ENCODE measurements at regions not wholly inside any gene's neighbourhood (a gene's known extent, or its start where the extent isn't known, plus 50 kb on each side); places are given as distances from the start of the nearest gene placed in this dataset.

- TF ChIP-seq, protein P1, sequence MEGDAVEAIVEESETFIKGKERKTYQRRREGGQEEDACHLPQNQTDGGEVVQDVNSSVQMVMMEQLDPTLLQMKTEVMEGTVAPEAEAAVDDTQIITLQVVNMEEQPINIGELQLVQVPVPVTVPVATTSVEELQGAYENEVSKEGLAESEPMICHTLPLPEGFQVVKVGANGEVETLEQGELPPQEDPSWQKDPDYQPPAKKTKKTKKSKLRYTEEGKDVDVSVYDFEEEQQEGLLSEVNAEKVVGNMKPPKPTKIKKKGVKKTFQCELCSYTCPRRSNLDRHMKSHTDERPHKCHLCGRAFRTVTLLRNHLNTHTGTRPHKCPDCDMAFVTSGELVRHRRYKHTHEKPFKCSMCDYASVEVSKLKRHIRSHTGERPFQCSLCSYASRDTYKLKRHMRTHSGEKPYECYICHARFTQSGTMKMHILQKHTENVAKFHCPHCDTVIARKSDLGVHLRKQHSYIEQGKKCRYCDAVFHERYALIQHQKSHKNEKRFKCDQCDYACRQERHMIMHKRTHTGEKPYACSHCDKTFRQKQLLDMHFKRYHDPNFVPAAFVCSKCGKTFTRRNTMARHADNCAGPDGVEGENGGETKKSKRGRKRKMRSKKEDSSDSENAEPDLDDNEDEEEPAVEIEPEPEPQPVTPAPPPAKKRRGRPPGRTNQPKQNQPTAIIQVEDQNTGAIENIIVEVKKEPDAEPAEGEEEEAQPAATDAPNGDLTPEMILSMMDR (conservative IDR thresholded peaks at IDR 0.05; ENCODE audit: low read depth): no peak
- no peak overlapping the region for H3K27ac ChIP-seq
- ChIA-PET POLR2A (ENCODE audit: low non-redundant PET) (no interaction called here), CTCF (interaction anchor here (0.6 kb wide), 2 partner anchors 186 to 377 kb away, joined by 3 read pairs; no protein-coding TSS in a partner anchor)
- DNase-seq (ENCODE audit: low spot score): no peak
Observed at GRCh38 chr21:25422610-25423608, 184.4 kb downstream of the MRPL39 start.

DNA sequence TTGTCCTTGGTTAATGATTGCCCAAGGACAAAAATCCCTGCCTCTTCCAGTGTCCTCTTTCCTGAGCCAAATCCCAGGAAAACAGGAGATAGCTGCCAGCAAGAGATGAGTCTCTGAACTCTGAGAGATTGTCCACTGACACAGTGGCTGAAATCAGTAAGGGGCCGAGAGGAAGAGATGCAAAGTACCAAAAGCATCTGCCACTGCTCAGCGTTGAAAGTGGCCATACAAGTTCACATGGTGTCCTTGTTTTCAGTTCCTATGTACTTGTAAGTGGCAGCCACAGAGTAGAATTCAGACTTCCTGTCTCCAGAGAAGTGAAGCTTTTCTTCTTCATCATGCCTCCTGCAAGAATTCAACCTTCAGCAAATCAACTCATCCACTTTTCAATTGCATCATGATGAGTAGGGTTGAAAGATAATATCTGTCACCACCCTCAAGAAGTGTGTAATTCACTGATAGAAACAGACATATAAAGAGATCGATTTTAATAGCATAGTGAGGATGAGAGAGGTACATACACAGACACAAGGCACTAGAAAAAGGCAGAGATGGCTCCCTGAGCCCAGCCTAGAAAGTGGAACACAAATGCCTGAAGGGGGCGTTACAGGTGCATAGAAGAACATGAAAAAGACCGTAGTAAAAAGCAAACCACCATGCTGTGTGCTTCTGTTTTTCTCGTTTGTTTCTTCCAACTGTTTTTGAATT lies 185.8 kb downstream of the MRPL39 start:
- POLR2A ChIA-PET (ENCODE audit: low non-redundant PET): no interaction called here
- DNase-seq (ENCODE audit: low spot score): no peak
- TF ChIP-seq, protein P1 (conservative IDR thresholded peaks at IDR 0.05; ENCODE audit: low read depth): no peak
- CTCF ChIA-PET: no interaction called here
- no peak overlapping the region for H3K27ac ChIP-seq

DNA sequence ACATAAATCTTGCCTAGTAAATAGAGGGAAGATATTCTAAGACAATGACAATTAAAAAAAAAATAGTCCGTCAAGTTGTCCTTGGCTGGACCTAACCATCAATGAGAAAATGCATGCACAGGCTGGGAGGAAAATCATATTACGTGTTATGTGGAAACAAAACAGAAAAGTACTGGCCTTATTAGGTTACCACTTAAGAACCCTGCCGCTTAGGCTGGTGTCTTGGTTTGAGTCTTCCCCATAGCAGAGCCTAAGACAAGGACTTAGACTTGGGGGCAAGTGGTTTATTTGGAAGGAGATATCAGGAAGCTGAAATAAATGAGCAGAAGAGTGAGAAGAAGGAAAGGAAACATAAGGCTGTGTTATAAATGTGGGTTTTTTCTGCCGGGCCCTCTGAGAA lies 186.4 kb downstream of the MRPL39 start:
- TF ChIP-seq, protein P1 (conservative IDR thresholded peaks at IDR 0.05; ENCODE audit: low read depth): no peak
- no peak for DNase-seq (ENCODE audit: low spot score)
- no peak overlapping the region for H3K27ac ChIP-seq
- POLR2A ChIA-PET (ENCODE audit: low non-redundant PET): no interaction called here
- CTCF ChIA-PET: no interaction called here

DNA sequence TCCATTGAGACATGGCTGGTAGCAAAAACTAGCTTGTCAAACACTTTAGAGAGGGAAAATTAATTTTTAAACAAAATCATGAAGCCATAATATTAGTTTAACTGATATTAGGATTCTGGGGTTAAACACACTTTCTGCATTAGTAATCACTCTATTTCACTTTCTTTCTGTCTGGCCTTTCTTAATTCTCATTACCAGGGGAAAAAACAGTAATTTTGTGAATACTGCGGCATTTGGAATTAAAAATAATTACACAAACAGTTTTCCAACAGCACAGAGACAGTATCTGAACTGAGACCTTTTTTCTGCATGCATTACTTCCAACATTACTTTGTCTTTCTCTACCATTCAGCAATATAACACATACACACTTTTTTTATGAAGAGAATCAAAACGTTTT lies 190.6 kb downstream of the MRPL39 start:
- H3K27ac ChIP-seq: no peak overlapping the region
- CTCF ChIA-PET: no interaction called here
- POLR2A ChIA-PET (ENCODE audit: low non-redundant PET): no interaction called here
- TF ChIP-seq, protein P1 (conservative IDR thresholded peaks at IDR 0.05; ENCODE audit: low read depth): no peak
- no peak for DNase-seq (ENCODE audit: low spot score)

- TF ChIP-seq, protein P1 (conservative IDR thresholded peaks at IDR 0.05; ENCODE audit: low read depth): no peak
- no peak for DNase-seq (ENCODE audit: low spot score)
- H3K27ac ChIP-seq: no peak overlapping the region
- CTCF ChIA-PET: no interaction called here
- POLR2A ChIA-PET (ENCODE audit: low non-redundant PET): no interaction called here
Observed at GRCh38 chr21:25412100-25412499, 195.2 kb downstream of the MRPL39 start.

DNA sequence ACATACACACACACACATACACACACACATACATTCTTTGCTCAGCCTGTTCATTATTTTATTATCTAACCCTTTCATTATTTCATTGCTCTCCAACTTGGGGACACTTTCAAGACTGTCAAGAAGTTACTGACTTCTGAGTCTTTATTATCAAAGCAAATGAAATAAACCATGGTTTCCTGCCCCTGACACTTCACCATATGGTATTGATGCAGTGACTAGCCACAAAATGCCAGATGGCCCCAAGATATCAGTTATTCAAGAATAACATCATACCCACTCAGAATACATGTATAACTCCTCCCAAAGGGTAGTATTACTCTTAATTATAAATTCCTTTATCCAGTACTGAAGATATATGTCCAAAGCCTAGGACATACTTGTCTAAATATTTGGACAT lies 197.3 kb downstream of the MRPL39 start:
- ChIA-PET CTCF (no interaction called here), POLR2A (ENCODE audit: low non-redundant PET) (no interaction called here)
- no peak overlapping the region for H3K27ac ChIP-seq

More for the DNA sequence above, 197.3 kb downstream of the MRPL39 start:
- DNase-seq (ENCODE audit: low spot score): no peak
- TF ChIP-seq, protein P1 (conservative IDR thresholded peaks at IDR 0.05; ENCODE audit: low read depth): no peak

Data from RWPE1 (cell line).